LNCAP (cell line): ENCODE measurements at regions not wholly inside any gene's neighbourhood (a gene's known extent, or its start where the extent isn't known, plus 50 kb on each side); places are given as distances from the start of the nearest gene placed in this dataset.

ENCODE experiments used
- CTCF ChIP-seq: fragments of 450-650 bp; IDR thresholded peaks from 2 replicates; pipeline ENCODE4 v1.5.1; 2017; ENCODE audit warnings: mild to moderate bottlenecking

DNA sequence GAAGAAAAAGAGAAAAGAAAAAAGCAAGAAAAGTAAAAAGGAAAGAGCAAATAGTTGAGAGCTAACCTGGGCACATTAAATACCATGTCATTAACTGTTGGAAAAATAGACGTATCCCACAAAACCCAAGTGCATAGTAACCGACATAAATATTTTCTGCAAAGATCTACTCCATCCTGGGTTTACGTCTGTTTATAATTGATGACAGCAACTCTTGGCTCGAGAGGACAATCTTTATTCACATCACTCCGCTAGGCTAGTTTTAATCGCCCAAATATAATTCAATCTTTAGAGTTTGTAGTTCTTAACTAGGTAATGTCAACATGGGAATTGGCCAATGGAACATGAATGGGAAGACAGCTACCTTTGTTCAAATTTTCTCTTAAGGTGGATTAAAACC lies 321.7 kb upstream of the TNC start:
- no peak for TF ChIP-seq CTCF

DNA sequence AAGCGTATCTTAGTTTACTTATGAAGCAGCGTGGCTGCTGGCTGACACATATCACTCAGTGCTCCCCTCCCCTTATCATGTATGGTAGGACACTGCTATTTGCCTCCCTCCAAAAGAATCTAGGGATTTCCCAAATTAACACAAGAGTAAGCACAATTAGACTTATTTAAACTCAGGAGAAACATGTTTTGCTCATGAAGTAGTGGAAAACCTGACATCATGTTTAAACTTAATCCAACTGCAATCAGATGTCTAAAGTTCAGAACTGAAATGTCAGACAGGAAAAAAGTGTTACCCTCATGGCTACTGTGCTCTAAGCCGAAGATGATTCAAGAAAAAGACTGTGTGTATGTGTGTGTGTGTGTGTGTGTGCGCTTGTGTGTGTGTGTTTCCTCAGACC lies 324.1 kb upstream of the TNC start:
- TF ChIP-seq CTCF = no peak

- no peak for TF ChIP-seq CTCF
These were observed 325.9 kb upstream of the TNC start for GRCh38 chr9:115443890-115444289.

DNA sequence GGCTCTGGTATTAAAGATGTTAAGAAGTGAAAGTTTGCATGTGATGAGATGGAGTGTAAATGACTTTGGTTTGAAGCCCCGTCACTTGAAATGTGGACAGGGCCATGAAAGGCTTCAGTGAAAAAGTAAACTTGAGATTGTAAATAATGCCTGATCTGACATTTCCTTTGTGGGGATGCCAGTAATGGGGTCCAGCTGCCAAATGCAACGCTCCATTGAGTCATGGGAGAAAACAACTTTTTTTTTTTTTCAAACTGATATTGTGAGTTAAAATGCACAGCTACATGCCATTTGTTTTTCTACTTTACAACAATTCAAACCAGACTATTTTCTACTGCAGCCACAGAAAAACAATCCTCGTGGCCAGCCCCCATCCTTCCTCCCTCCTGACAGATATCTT lies 327.0 kb upstream of the TNC start:
- no peak for TF ChIP-seq CTCF

DNA sequence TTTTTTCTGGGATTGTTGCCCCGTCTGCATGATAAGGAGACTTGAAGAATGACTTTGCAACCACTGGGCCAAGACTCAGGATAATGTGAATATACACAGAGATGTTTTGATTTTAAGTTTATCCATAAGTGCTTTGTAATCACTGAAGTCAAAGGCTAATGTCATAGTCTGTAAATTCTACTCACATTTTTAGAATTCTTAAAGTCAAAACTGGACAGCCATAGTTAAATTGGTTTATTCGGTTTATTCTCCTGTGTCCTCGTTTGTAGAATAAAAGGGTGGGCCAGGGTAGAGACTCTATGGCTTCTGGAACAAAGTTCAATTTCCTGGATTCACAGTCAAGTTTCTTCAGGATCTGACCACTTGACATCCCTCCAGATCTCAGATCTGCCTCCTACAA lies 327.7 kb upstream of the TNC start:
- no peak for TF ChIP-seq CTCF

DNA sequence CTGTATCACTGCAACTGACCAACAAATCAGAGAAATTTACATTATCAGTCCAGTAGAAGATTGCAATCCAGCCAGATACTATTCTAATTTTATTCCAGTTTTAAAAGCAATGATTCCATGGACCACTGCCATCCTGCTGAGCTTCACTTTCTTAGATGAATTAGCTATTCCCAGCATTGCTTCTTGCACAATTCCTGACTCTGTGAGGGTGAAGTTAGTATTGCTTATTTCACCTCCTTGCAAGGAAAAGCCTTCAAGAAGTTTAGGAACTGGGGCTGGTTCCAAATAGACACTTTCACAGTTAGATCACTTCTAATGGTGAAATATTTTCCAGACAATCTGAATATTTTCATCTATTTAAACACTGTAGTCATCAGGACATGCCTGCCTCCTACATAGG lies 338.6 kb upstream of the TNC start:
- TF ChIP-seq CTCF = no peak

DNA sequence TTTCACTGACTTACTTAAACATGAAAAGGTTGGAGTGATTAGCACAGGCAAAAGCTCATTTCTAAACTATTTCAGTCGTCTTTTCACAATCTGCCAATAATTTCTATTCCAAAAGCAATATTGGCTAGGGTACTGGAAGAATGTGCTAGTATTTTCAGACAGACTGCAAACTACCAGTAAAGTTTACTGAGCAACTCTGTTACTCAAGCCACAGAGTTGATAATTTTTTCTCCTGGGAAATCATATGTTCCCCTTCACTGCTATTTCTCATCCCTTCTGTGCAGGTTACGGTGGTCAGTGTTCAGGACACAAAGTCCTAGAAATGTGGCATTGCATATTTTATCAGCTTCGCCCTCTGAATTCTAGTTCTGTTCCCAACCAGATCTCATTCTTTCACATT lies 343.3 kb upstream of the TNC start:
- TF ChIP-seq CTCF = no peak

GRCh38 chr9:115462623-115463022 lies 344.7 kb upstream of the TNC start:
- no peak for TF ChIP-seq CTCF
